Skeletal muscle satellite cell (primary cell): ENCODE measurements at regions not wholly inside any gene's neighbourhood (a gene's known extent, or its start where the extent isn't known, plus 50 kb on each side); places are given as distances from the start of the nearest gene placed in this dataset.

Source experiments
- H3K27me3 ChIP-seq: 2 replicates; pipeline ENCODE4 v1.7.0; 2013; ENCODE audit warnings: low read length; ENCODE audit not compliant: control insufficient read depth, insufficient read depth
- H3K36me3 ChIP-seq: 2 replicates; pipeline ENCODE4 v1.7.0; 2013; ENCODE audit warnings: mild to moderate bottlenecking, control low read depth, low read length; ENCODE audit not compliant: insufficient read depth
- H3K4me1 ChIP-seq: 2 replicates; pipeline ENCODE4 v1.7.0; 2013; ENCODE audit warnings: low read length; ENCODE audit not compliant: control insufficient read depth, insufficient read depth
- H3K4me2 ChIP-seq: 2 replicates; pipeline ENCODE4 v1.7.0; 2013; ENCODE audit warnings: mild to moderate bottlenecking, low read length
- H3K4me3 ChIP-seq: 2 replicates; pipeline ENCODE4 v1.7.0; 2013; ENCODE audit warnings: low read length
- H3K9ac ChIP-seq: 2 replicates; pipeline ENCODE4 v1.7.0; 2013; ENCODE audit warnings: mild to moderate bottlenecking, low read depth, low read length, moderate library complexity
- H3K9me3 ChIP-seq: replicated peaks from 2 replicates; pipeline ENCODE4 v1.7.0; 2013; ENCODE audit warnings: mild to moderate bottlenecking, control low read depth, low read length

- Histone ChIP-seq H3K36me3 (no peaks in the 10 kb centered on the region), H3K4me2 (no peak overlapping the region), H3K9ac (no peak overlapping the region), H3K9me3 (peaks cover 4% of the 10 kb centered on the region), H3K4me3 (no peak overlapping the region), H3K4me1 (no peaks in the 10 kb centered on the region), H3K27me3 (no peaks in the 10 kb centered on the region)
Observed at GRCh38 chr14:40416565-40416964, 984.3 kb upstream of the FBXO33 start.

GRCh38 chr14:40414386-40414785 is 982.2 kb upstream of the FBXO33 start:
- no peak overlapping the region for H3K9ac ChIP-seq
- no peak overlapping the region for H3K4me3 ChIP-seq
- peaks cover 8% of the 10 kb centered on the region for H3K9me3 ChIP-seq
- no peak overlapping the region for H3K4me2 ChIP-seq
- H3K27me3 ChIP-seq, result no peaks in the 10 kb centered on the region
- H3K4me1 ChIP-seq, result no peaks in the 10 kb centered on the region
- H3K36me3 ChIP-seq, result no peaks in the 10 kb centered on the region

- H3K36me3 ChIP-seq, result no peaks in the 10 kb centered on the region
- H3K9me3 ChIP-seq, result peaks cover 8% of the 10 kb centered on the region
- no peak overlapping the region for H3K4me2 ChIP-seq
- no peak overlapping the region for H3K9ac ChIP-seq
- no peaks in the 10 kb centered on the region for H3K27me3 ChIP-seq
- H3K4me3 ChIP-seq, result no peak overlapping the region
- H3K4me1 ChIP-seq, result no peaks in the 10 kb centered on the region
Observed at GRCh38 chr14:40413136-40413535, 980.9 kb upstream of the FBXO33 start.

- Histone ChIP-seq H3K27me3 (no peaks in the 10 kb centered on the region), H3K4me1 (no peaks in the 10 kb centered on the region), H3K36me3 (no peaks in the 10 kb centered on the region), H3K4me3 (no peak overlapping the region), H3K4me2 (no peak overlapping the region), H3K9ac (no peak overlapping the region), H3K9me3 (peaks cover 4% of the 10 kb centered on the region)
Observed at GRCh38 chr14:40410708-40411107, 978.5 kb upstream of the FBXO33 start.

- Histone ChIP-seq H3K36me3 (no peaks in the 10 kb centered on the region), H3K9ac (no peak overlapping the region), H3K4me1 (no peaks in the 10 kb centered on the region), H3K9me3 (no peaks in the 10 kb centered on the region), H3K4me2 (no peak overlapping the region), H3K4me3 (no peak overlapping the region), H3K27me3 (no peaks in the 10 kb centered on the region)
Observed at GRCh38 chr14:40402957-40403356, 970.7 kb upstream of the FBXO33 start.

GRCh38 chr14:40398981-40399380 is 966.7 kb upstream of the FBXO33 start:
- H3K9me3 ChIP-seq, result no peaks in the 10 kb centered on the region
- H3K27me3 ChIP-seq, result no peaks in the 10 kb centered on the region
- no peaks in the 10 kb centered on the region for H3K4me1 ChIP-seq
- H3K9ac ChIP-seq, result no peak overlapping the region
- H3K4me2 ChIP-seq, result no peak overlapping the region
- H3K4me3 ChIP-seq, result no peak overlapping the region
- H3K36me3 ChIP-seq, result no peaks in the 10 kb centered on the region

GRCh38 chr14:40394634-40395340 is 962.6 kb upstream of the FBXO33 start:
- no peak overlapping the region for H3K4me3 ChIP-seq
- H3K9ac ChIP-seq, result no peak overlapping the region
- H3K27me3 ChIP-seq, result no peaks in the 10 kb centered on the region
- no peak overlapping the region for H3K4me2 ChIP-seq
- H3K4me1 ChIP-seq, result no peaks in the 10 kb centered on the region
- H3K9me3 ChIP-seq, result no peaks in the 10 kb centered on the region
- no peaks in the 10 kb centered on the region for H3K36me3 ChIP-seq

- H3K36me3 ChIP-seq, result no peaks in the 10 kb centered on the region
Observed at GRCh38 chr14:40393143-40393542, 960.9 kb upstream of the FBXO33 start.

GRCh38 chr14:40386433-40386832 is 954.2 kb upstream of the FBXO33 start:
- H3K9ac ChIP-seq, result no peak overlapping the region

More at GRCh38 chr14:40393143-40393542, 960.9 kb upstream of the FBXO33 start:
- no peaks in the 10 kb centered on the region for H3K27me3 ChIP-seq
- H3K4me3 ChIP-seq, result no peak overlapping the region
- H3K4me2 ChIP-seq, result no peak overlapping the region
- H3K9me3 ChIP-seq, result peaks cover 4% of the 10 kb centered on the region
- H3K9ac ChIP-seq, result no peak overlapping the region
- H3K4me1 ChIP-seq, result no peaks in the 10 kb centered on the region

GRCh38 chr14:40374221-40374620 is 942.0 kb upstream of the FBXO33 start:
- Histone ChIP-seq H3K27me3 (no peaks in the 10 kb centered on the region), H3K9me3 (peaks cover 4% of the 10 kb centered on the region), H3K4me3 (no peak overlapping the region), H3K36me3 (no peaks in the 10 kb centered on the region), H3K4me2 (no peak overlapping the region), H3K9ac (no peak overlapping the region), H3K4me1 (no peaks in the 10 kb centered on the region)

More at GRCh38 chr14:40386433-40386832, 954.2 kb upstream of the FBXO33 start:
- H3K27me3 ChIP-seq, result no peaks in the 10 kb centered on the region
- peaks cover 12% of the 10 kb centered on the region for H3K9me3 ChIP-seq
- H3K36me3 ChIP-seq, result no peaks in the 10 kb centered on the region
- H3K4me1 ChIP-seq, result no peaks in the 10 kb centered on the region
- H3K4me3 ChIP-seq, result no peak overlapping the region
- H3K4me2 ChIP-seq, result no peak overlapping the region

GRCh38 chr14:40371011-40371410 is 938.8 kb upstream of the FBXO33 start:
- no peaks in the 10 kb centered on the region for H3K27me3 ChIP-seq
- no peaks in the 10 kb centered on the region for H3K36me3 ChIP-seq
- H3K4me1 ChIP-seq, result no peaks in the 10 kb centered on the region
- H3K9ac ChIP-seq, result no peak overlapping the region
- H3K4me3 ChIP-seq, result no peak overlapping the region
- H3K4me2 ChIP-seq, result no peak overlapping the region
- peaks cover 8% of the 10 kb centered on the region for H3K9me3 ChIP-seq

- no peak overlapping the region for H3K4me2 ChIP-seq
- H3K4me3 ChIP-seq, result no peak overlapping the region
- H3K9ac ChIP-seq, result no peak overlapping the region
- no peaks in the 10 kb centered on the region for H3K27me3 ChIP-seq
- H3K9me3 ChIP-seq, result peaks cover 8% of the 10 kb centered on the region
- H3K36me3 ChIP-seq, result no peaks in the 10 kb centered on the region
- no peaks in the 10 kb centered on the region for H3K4me1 ChIP-seq
Observed at GRCh38 chr14:40368314-40368713, 936.1 kb upstream of the FBXO33 start.
